ENCODE measurements at regions not wholly inside any gene's neighbourhood (a gene's known extent, or its start where the extent isn't known, plus 50 kb on each side); places are given as distances from the start of the nearest gene placed in this dataset.

GRCh38 chr1:81379430-81379829 lies 421.3 kb upstream of the ADGRL2 start:
- DNase-seq: no peak

DNA sequence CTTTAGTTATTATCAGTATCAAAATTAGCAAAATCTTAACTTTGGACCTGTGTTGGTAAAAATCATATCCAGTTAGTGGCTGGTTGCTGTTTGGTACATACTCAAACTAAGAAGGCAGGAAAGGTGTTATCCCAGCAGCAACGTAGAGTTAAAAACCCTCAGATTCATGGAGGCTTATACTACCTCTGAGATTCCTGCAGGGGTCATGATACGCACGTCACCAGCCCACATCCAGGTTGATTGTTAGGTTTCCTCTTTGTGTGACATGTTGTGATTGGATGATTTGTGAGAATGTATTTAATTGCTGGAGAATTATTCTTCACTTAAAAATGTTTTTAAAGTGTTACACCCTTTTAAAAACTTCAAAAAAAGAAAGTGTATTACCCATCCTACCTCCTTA lies 423.3 kb upstream of the ADGRL2 start:
- DNase-seq: no peak

- no peak for DNase-seq
Measured at GRCh38 chr1:81375884-81376548, 424.7 kb upstream of the ADGRL2 start.

- DNase-seq: no peak
Measured at GRCh38 chr1:81374481-81374880, 426.3 kb upstream of the ADGRL2 start.

DNA sequence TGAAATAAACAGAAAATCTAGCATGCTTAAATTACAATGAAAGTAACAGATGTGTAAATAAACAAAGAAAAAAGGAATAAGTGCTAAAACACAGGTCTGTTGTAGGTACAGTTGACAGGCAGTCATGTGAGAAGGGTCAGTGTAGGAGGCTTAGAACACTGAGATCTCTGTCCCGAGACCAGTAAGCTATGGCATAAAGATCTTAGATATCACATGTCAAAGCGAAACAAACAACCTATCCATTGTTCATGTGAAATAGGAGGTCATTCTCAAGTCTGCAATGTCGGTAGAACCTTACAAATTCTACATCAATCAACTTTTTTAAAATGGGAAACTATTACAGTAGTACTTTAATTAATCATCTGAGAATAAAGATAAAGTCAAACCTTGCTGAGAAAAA lies 428.9 kb upstream of the ADGRL2 start:
- no peak for DNase-seq

DNA sequence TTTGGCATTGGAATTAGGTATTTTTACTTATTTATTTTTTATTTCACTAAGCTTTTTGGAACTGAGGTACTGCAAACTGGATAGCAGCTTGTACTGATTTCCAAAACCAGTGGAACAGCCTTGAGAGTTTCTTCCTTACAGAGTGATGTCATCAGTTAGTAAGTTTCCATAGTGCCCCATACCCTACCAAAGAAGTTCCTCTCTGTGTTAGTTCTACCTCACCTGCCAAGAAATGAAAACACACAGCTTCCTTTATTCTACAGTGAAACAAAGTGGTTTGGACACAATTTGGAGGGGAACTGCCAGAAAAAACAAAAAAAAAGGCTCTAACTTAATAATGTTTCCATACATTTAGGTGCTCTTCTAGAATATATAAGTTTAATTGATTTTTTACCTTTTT lies 430.9 kb upstream of the ADGRL2 start:
- no peak for DNase-seq

- DNase-seq: no peak
Measured at GRCh38 chr1:81366173-81366572, 434.6 kb upstream of the ADGRL2 start.

- no peak for DNase-seq
Measured at GRCh38 chr1:81364088-81364487, 436.6 kb upstream of the ADGRL2 start.

GRCh38 chr1:81358151-81358550 lies 442.6 kb upstream of the ADGRL2 start:
- no peak for DNase-seq

GRCh38 chr1:81351864-81352263 lies 448.9 kb upstream of the ADGRL2 start:
- DNase-seq: no peak

- DNase-seq: no peak
Measured at GRCh38 chr1:81349194-81349965, 451.4 kb upstream of the ADGRL2 start.

DNA sequence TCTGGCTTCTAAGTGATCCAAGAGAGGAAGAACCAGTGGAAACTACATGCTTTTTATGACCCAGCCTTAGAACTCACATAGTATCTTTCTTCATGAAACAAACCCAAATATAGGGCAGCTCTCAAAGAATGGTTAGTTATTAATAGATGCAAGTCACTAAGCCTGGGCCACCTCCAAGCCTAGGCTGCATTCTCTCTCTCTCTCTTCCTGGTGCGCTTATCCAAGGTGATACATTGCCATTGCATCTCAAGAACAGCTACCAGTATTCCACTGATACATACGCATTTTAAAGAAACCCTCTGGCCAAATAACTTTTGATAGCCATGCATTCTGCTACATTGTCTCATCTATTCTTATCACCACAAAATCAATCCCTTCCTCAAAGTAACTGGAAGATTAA lies 455.6 kb upstream of the ADGRL2 start:
- no peak for DNase-seq

GRCh38 chr1:81340239-81340638 lies 460.5 kb upstream of the ADGRL2 start:
- no peak for DNase-seq

- DNase-seq: no peak
Measured at GRCh38 chr1:81337226-81337625, 463.5 kb upstream of the ADGRL2 start.

GRCh38 chr1:81335876-81336275 lies 464.9 kb upstream of the ADGRL2 start:
- DNase-seq: no peak

DNA sequence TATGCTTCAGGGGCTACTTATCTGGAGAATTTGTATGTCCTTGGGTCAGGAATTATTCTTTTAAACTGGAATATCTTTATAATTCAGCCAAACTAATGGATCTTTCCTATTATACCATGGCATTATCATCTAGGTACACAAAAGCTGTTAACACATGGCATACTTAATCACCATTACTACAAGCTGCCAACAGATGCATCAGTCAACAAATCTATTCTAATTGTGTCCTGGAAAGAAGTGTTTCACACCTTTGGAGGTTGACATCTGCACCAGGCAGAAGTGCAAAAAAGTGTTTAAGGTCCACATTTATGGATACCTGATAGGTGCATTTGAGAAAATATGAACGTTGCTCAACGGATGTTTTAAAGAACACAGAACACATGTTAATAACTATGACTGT lies 470.2 kb upstream of the ADGRL2 start:
- no peak for DNase-seq

- DNase-seq: no peak
Measured at GRCh38 chr1:81330111-81330510, 470.6 kb upstream of the ADGRL2 start.

DNA sequence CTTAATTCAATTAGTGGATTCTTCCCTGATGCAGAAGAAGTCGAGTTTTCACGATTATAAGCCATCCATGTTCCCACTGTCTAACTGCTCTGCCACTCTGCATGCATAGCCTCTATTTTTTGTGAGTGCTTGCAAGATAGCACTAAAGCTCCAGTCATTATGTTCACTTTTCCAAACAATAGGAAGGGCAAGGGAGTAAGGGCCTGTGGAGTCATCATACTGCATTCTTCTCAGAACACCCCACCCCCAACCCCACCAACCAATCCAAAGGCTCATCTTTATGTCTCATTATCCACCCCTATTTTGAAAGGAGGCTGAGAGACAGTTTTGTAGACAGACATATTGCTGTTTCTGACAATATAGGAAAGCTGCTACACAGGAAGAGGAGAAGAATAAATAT lies 471.7 kb upstream of the ADGRL2 start:
- no peak for DNase-seq

GRCh38 chr1:81327743-81328142 lies 473.0 kb upstream of the ADGRL2 start:
- no peak for DNase-seq

- no peak for DNase-seq
Measured at GRCh38 chr1:81327103-81327710, 473.5 kb upstream of the ADGRL2 start.

- DNase-seq: no peak
Measured at GRCh38 chr1:81326212-81326611, 474.5 kb upstream of the ADGRL2 start.

GRCh38 chr1:81325397-81325796 lies 475.3 kb upstream of the ADGRL2 start:
- DNase-seq: no peak

GRCh38 chr1:81323862-81324261 lies 476.9 kb upstream of the ADGRL2 start:
- no peak for DNase-seq

- no peak for DNase-seq
Measured at GRCh38 chr1:81317191-81317590, 483.5 kb upstream of the ADGRL2 start.
